ENCODE measurements at regions not wholly inside any gene's neighbourhood (a gene's known extent, or its start where the extent isn't known, plus 50 kb on each side); places are given as distances from the start of the nearest gene placed in this dataset.

- no peaks in the 10 kb centered on the region for H3K9me3 ChIP-seq (ENCODE audit: low read depth)
- 39 to 43% methylated on average over 21 to 22 of the region's 22 CpGs for WGBS, 2 experiments (ENCODE audit: low coverage in 1 of 2, low lambda C conversion rate in 2 of 2, missing lambda C conversion rate in 2 of 2)
- no peak for DNase-seq
- no peaks in the 10 kb centered on the region for H3K36me3 ChIP-seq (ENCODE audit: low read depth)
- in situ Hi-C loops (cut with MboI), result no loop called here
- no peaks in the 10 kb centered on the region for H3K4me1 ChIP-seq (ENCODE audit: insufficient read depth)
- no peaks in the 10 kb centered on the region for H3F3A ChIP-seq (ENCODE audit: insufficient read depth)
- H3K79me2 ChIP-seq (ENCODE audit: insufficient read depth), result no peaks in the 10 kb centered on the region
- H3K9ac ChIP-seq, result no peak overlapping the region
- H3K4me2 ChIP-seq (ENCODE audit: unreplicated experiment), result no peak overlapping the region
- no peak overlapping the region for H2AFZ ChIP-seq
- H4K20me1 ChIP-seq (ENCODE audit: insufficient read depth), result no peaks in the 10 kb centered on the region
- H3K4me3 ChIP-seq, result no peak overlapping the region
- H3K9me2 ChIP-seq (ENCODE audit: insufficient read depth), result no peaks in the 10 kb centered on the region
- TF ChIP-seq EZH2phosphoT487 (IDR thresholded peaks at IDR 0.05; ENCODE audit: insufficient read depth, low read depth) (no peak), EZH2 (IDR thresholded peaks at IDR 0.05; ENCODE audit: insufficient read depth, poor library complexity, severe bottlenecking) (no peak)
- H3K27ac ChIP-seq, result no peak overlapping the region
- no peaks in the 10 kb centered on the region for H3K27me3 ChIP-seq (replicated peaks; ENCODE audit: insufficient read depth)
Observed at GRCh38 chr7:156461881-156462665, 178.5 kb upstream of the RNF32 start.

GRCh38 chr7:156460858-156461627 lies 179.5 kb upstream of the RNF32 start:
- in situ Hi-C loops (cut with MboI), result no loop called here
- H3K9me2 ChIP-seq (ENCODE audit: insufficient read depth), result no peaks in the 10 kb centered on the region
- no peak overlapping the region for H2AFZ ChIP-seq
- H3F3A ChIP-seq (ENCODE audit: insufficient read depth), result no peaks in the 10 kb centered on the region
- no peaks in the 10 kb centered on the region for H3K79me2 ChIP-seq (ENCODE audit: insufficient read depth)
- H3K9ac ChIP-seq, result no peak overlapping the region
- 15 to 19% methylated on average over 12 of the region's 12 CpGs for WGBS, 2 experiments (ENCODE audit: low coverage in 1 of 2, low lambda C conversion rate in 2 of 2, missing lambda C conversion rate in 2 of 2)
- no peaks in the 10 kb centered on the region for H3K36me3 ChIP-seq (ENCODE audit: low read depth)
- no peak for TF ChIP-seq EZH2phosphoT487 (IDR thresholded peaks at IDR 0.05; ENCODE audit: insufficient read depth, low read depth)
- no peak for TF ChIP-seq EZH2 (IDR thresholded peaks at IDR 0.05; ENCODE audit: insufficient read depth, poor library complexity, severe bottlenecking)
- no peak overlapping the region for H3K27ac ChIP-seq
- DNase-seq, result no peak
- H3K4me1 ChIP-seq (ENCODE audit: insufficient read depth), result no peaks in the 10 kb centered on the region
- H4K20me1 ChIP-seq (ENCODE audit: insufficient read depth), result no peaks in the 10 kb centered on the region
- H3K27me3 ChIP-seq (replicated peaks; ENCODE audit: insufficient read depth), result no peaks in the 10 kb centered on the region
- H3K9me3 ChIP-seq (ENCODE audit: low read depth), result no peaks in the 10 kb centered on the region
- no peak overlapping the region for H3K4me3 ChIP-seq
- H3K4me2 ChIP-seq (ENCODE audit: unreplicated experiment), result no peak overlapping the region

GRCh38 chr7:156459582-156459981 lies 181.0 kb upstream of the RNF32 start:
- H3K9me3 ChIP-seq (ENCODE audit: low read depth), result no peaks in the 10 kb centered on the region
- H3K27me3 ChIP-seq (replicated peaks; ENCODE audit: insufficient read depth), result no peaks in the 10 kb centered on the region
- no peak overlapping the region for H3K4me2 ChIP-seq (ENCODE audit: unreplicated experiment)
- no peak overlapping the region for H3K27ac ChIP-seq
- H3K9me2 ChIP-seq (ENCODE audit: insufficient read depth), result no peaks in the 10 kb centered on the region
- no peaks in the 10 kb centered on the region for H3K79me2 ChIP-seq (ENCODE audit: insufficient read depth)
- no peak overlapping the region for H3K9ac ChIP-seq
- DNase-seq, result no peak
- TF ChIP-seq EZH2 (IDR thresholded peaks at IDR 0.05; ENCODE audit: insufficient read depth, poor library complexity, severe bottlenecking) (no peak), EZH2phosphoT487 (IDR thresholded peaks at IDR 0.05; ENCODE audit: insufficient read depth, low read depth) (no peak)
- WGBS, 2 experiments (ENCODE audit: low coverage in 1 of 2, low lambda C conversion rate in 2 of 2, missing lambda C conversion rate in 2 of 2), result 35 to 41% methylated on average over 13 of the region's 13 CpGs
- in situ Hi-C loops (cut with MboI), result no loop called here
- H3K4me3 ChIP-seq, result no peak overlapping the region
- no peaks in the 10 kb centered on the region for H4K20me1 ChIP-seq (ENCODE audit: insufficient read depth)
- H3K4me1 ChIP-seq (ENCODE audit: insufficient read depth), result no peaks in the 10 kb centered on the region
- no peaks in the 10 kb centered on the region for H3K36me3 ChIP-seq (ENCODE audit: low read depth)
- H2AFZ ChIP-seq, result no peak overlapping the region
- no peaks in the 10 kb centered on the region for H3F3A ChIP-seq (ENCODE audit: insufficient read depth)

- H3K4me2 ChIP-seq (ENCODE audit: unreplicated experiment), result no peak overlapping the region
Observed at GRCh38 chr7:156459067-156459466, 181.5 kb upstream of the RNF32 start.

More at GRCh38 chr7:156459067-156459466, 181.5 kb upstream of the RNF32 start:
- Histone ChIP-seq H3K4me3 (no peak overlapping the region), H3K9ac (no peak overlapping the region), H3K79me2 (ENCODE audit: insufficient read depth) (no peaks in the 10 kb centered on the region), H4K20me1 (ENCODE audit: insufficient read depth) (no peaks in the 10 kb centered on the region), H3K27ac (no peak overlapping the region), H2AFZ (no peak overlapping the region), H3K4me1 (ENCODE audit: insufficient read depth) (no peaks in the 10 kb centered on the region), H3K9me3 (ENCODE audit: low read depth) (no peaks in the 10 kb centered on the region), H3K36me3 (ENCODE audit: low read depth) (no peaks in the 10 kb centered on the region), H3K27me3 (replicated peaks; ENCODE audit: insufficient read depth) (no peaks in the 10 kb centered on the region), H3F3A (ENCODE audit: insufficient read depth) (no peaks in the 10 kb centered on the region), H3K9me2 (ENCODE audit: insufficient read depth) (no peaks in the 10 kb centered on the region)
- no peak for TF ChIP-seq EZH2 (IDR thresholded peaks at IDR 0.05; ENCODE audit: insufficient read depth, poor library complexity, severe bottlenecking)
- no peak for TF ChIP-seq EZH2phosphoT487 (IDR thresholded peaks at IDR 0.05; ENCODE audit: insufficient read depth, low read depth)
- DNase-seq, result no peak
- WGBS, 2 experiments (ENCODE audit: low coverage in 1 of 2, low lambda C conversion rate in 2 of 2, missing lambda C conversion rate in 2 of 2), result 8 to 43% methylated on average over 1 of the region's 1 CpG
- in situ Hi-C loops (cut with MboI), result no loop called here

Measured in GM23248 (cell line).